ENCODE measurements at regions not wholly inside any gene's neighbourhood (a gene's known extent, or its start where the extent isn't known, plus 50 kb on each side); places are given as distances from the start of the nearest gene placed in this dataset.

DNA sequence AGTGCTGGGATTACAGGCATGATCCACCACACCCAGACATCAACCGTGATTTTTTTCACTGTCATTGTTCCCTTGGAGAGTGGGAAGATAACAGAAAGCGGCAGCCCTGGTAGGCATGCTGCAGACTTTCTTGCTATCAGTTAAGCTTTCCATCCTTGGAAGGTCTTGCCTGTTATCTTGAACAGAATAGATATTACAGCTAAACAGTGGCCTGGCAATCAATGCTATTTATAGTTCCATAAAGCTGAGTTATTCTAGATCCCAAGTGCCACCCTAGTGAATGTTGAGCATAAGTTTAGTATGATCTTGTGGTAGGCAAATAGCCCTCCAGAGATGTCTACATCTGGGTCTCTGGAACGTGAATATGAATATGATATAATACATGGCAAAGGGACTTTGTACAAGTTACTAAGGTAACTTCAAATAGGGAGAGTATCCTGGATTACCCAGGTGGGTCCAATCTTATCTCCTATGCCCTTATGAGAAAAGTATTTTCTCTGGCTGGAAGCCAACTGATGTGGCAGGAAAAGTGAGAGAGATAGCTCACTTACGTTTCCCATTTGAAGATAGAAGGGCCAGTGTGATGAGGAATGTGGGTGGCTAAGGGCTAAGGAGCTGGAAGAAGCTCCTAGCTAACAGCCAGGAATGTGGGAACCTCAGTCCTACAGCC is 609.1 kb upstream of the IGFBP3 start:
- no peak for DNase-seq (ENCODE audit: extremely low spot score, unreplicated experiment)
- Mint-ChIP-seq H3K36me3 (peaks cover 7% of the 10 kb centered on the region), H3K4me1 (ENCODE audit: unreplicated experiment) (peaks cover 15% of the 10 kb centered on the region), H3K9me3 (peaks cover 12% of the 10 kb centered on the region), H3K27me3 (no peaks in the 10 kb centered on the region), H3K27ac (no peak overlapping the region), H3K4me3 (no peak overlapping the region)
- TF ChIP-seq, protein P1, sequence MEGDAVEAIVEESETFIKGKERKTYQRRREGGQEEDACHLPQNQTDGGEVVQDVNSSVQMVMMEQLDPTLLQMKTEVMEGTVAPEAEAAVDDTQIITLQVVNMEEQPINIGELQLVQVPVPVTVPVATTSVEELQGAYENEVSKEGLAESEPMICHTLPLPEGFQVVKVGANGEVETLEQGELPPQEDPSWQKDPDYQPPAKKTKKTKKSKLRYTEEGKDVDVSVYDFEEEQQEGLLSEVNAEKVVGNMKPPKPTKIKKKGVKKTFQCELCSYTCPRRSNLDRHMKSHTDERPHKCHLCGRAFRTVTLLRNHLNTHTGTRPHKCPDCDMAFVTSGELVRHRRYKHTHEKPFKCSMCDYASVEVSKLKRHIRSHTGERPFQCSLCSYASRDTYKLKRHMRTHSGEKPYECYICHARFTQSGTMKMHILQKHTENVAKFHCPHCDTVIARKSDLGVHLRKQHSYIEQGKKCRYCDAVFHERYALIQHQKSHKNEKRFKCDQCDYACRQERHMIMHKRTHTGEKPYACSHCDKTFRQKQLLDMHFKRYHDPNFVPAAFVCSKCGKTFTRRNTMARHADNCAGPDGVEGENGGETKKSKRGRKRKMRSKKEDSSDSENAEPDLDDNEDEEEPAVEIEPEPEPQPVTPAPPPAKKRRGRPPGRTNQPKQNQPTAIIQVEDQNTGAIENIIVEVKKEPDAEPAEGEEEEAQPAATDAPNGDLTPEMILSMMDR (conservative IDR thresholded peaks at IDR 0.05): no peak

DNA sequence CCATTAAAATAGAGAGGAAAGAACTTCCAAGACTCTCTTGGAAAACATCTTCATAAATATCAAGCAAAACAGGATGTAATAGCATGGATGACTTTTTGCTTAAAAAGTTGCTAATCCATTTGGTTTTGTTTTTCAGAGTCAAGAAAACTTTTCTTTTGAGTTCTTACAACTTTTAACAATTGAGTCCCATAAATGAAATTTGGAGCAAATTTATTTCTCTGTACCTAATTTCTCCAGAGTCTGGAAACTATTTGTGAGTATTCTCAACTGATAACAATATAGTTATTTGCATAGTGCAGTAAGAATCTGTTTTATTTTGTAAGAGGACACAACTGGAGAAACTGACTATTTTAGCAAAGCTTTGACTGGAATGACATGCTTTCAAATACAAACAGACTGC is 606.3 kb upstream of the IGFBP3 start:
- Mint-ChIP-seq H3K9me3 (peaks cover 8% of the 10 kb centered on the region), H3K27ac (no peak overlapping the region), H3K27me3 (no peaks in the 10 kb centered on the region), H3K4me1 (ENCODE audit: unreplicated experiment) (no peaks in the 10 kb centered on the region), H3K36me3 (peaks cover 7% of the 10 kb centered on the region), H3K4me3 (no peak overlapping the region)
- TF ChIP-seq, protein P1 (conservative IDR thresholded peaks at IDR 0.05): no peak
- DNase-seq (ENCODE audit: extremely low spot score, unreplicated experiment): no peak

DNA sequence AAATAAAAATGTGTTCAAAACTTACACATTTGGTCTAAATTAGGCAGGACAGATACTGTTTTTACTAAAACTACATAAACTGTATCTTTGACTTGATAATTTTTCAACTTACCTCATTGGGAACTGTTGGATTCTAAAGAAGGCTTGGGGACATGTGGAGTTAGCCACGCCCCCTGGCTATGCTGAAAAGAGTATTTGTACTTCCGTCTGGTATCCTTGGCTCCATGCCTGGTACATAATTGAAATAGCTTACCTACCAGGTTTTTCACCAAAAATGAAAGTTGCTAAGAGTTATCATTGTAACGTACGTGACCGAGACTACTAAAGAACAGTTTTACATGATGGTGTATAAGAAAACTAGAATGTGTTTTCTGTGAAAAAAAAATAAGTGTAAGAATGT is 604.8 kb upstream of the IGFBP3 start:
- H3K36me3 Mint-ChIP-seq: peaks cover 7% of the 10 kb centered on the region
- no peak for DNase-seq (ENCODE audit: extremely low spot score, unreplicated experiment)
- H3K27me3 Mint-ChIP-seq: no peaks in the 10 kb centered on the region
- no peaks in the 10 kb centered on the region for H3K4me1 Mint-ChIP-seq (ENCODE audit: unreplicated experiment)
- H3K9me3 Mint-ChIP-seq: peaks cover 8% of the 10 kb centered on the region
- no peak overlapping the region for H3K4me3 Mint-ChIP-seq
- no peak overlapping the region for H3K27ac Mint-ChIP-seq
- TF ChIP-seq, protein P1 (conservative IDR thresholded peaks at IDR 0.05): no peak

DNA sequence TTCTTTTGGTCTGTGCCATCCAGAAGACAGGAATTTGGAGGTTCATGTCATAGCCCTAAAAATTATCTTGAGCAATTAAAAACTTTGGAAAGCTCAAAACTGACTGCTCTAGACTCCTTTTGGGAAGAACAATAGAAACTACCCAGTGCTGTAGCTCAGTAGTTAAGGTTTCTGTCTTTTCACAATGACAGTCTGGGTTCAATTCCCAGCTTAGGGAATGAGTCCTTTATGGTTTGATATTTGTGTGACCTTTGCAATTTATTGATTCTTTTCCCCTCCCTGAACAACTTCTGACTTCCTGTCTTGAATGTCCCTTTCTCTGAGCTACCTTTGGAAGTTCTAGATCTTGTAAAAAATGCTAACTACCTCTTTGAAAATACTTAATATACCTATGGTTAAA is 603.3 kb upstream of the IGFBP3 start:
- Mint-ChIP-seq H3K4me1 (ENCODE audit: unreplicated experiment) (no peaks in the 10 kb centered on the region), H3K4me3 (no peak overlapping the region), H3K9me3 (peaks cover 8% of the 10 kb centered on the region), H3K36me3 (peaks cover 7% of the 10 kb centered on the region), H3K27me3 (no peaks in the 10 kb centered on the region), H3K27ac (no peak overlapping the region)
- TF ChIP-seq, protein P1 (conservative IDR thresholded peaks at IDR 0.05): no peak
- DNase-seq (ENCODE audit: extremely low spot score, unreplicated experiment): no peak

DNA sequence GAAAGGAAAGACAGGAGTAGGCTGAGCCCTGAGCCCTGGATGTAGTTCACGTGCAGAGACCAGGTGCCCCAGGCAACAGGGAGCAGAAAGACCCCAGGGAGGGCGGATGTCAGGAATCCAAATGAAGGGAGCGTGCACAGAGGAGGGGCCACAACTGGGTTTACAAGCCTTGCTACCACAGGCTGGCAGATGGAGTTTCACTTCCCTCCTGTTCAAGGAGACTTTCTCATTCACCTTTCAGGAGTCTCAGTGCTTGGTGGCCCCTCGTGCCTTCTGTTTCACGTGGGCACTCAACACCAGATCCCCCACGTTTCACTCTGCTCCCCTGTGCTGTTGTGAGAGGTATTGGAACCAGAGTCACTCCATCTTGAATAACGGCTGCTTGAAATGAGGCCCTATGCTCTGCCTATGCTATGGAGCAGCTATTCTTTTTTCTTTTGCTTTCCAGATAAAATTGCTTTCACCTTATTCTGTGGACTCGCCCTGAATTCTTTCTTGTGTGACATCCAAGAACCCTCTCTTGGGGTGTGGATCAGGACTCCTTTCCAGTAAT is 601.4 kb upstream of the IGFBP3 start:
- DNase-seq (ENCODE audit: extremely low spot score, unreplicated experiment): no peak
- H3K9me3 Mint-ChIP-seq: no peaks in the 10 kb centered on the region
- TF ChIP-seq, protein P1 (conservative IDR thresholded peaks at IDR 0.05): no peak
- H3K4me3 Mint-ChIP-seq: no peak overlapping the region
- H3K36me3 Mint-ChIP-seq: no peaks in the 10 kb centered on the region
- H3K27me3 Mint-ChIP-seq: no peaks in the 10 kb centered on the region
- no peak overlapping the region for H3K27ac Mint-ChIP-seq
- no peaks in the 10 kb centered on the region for H3K4me1 Mint-ChIP-seq (ENCODE audit: unreplicated experiment)
